Transverse colon (tissue), 3 donors: ENCODE measurements at regions not wholly inside any gene's neighbourhood (a gene's known extent, or its start where the extent isn't known, plus 50 kb on each side); places are given as distances from the start of the nearest gene placed in this dataset.

Experiments
- EP300 ChIP-seq: sonication (generic); formaldehyde crosslinking; IDR thresholded peaks from one replicate; pipeline ENCODE4 v1.6.1; 2017; ENCODE audit warnings: antibody characterized with exemption, low read depth
- POLR2A ChIP-seq: fragments of 450-650 bp; IDR thresholded peaks from one replicate; pipeline ENCODE4 v1.6.1; 2016; ENCODE audit warnings: antibody characterized with exemption, mild to moderate bottlenecking, moderate library complexity
- TF ChIP-seq, protein P1 (sequence below), 5 experiments: fragments of 200-600 bp in 3 of 5; fragments of 450-650 bp in 2 of 5; sonication (generic) in 3 of 5; IDR thresholded peaks; 1 replicate in 2 of 5; 2 replicates in 3 of 5; pipeline ENCODE4 v1.5.1; 2016 to 2017; ENCODE audit warnings: antibody characterized with exemption in 5 of 5, inconsistent platforms in 3 of 5, mild to moderate bottlenecking in 2 of 5, moderate library complexity in 1 of 5

DNA sequence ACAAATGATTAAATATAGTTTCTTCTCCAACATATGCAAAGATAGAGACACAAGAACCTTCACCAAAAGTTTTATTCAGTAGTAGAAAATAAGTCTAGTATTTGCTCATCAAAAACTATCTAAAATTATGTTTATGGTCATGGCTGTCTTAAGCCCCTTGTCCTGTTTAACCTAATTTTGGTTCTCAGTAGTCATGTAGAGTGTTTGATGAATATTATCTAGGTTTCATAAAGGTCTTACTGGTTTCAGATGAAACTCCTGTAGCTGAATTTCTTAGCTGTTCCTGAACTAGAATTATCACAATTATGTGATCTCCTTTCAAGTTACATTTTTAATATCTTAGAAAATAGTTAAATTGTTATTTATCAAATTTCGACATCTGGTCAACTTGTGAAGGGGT lies 228.0 kb upstream of the SPHKAP start:
- TF ChIP-seq EP300, result no peak
- TF ChIP-seq, protein P1, sequence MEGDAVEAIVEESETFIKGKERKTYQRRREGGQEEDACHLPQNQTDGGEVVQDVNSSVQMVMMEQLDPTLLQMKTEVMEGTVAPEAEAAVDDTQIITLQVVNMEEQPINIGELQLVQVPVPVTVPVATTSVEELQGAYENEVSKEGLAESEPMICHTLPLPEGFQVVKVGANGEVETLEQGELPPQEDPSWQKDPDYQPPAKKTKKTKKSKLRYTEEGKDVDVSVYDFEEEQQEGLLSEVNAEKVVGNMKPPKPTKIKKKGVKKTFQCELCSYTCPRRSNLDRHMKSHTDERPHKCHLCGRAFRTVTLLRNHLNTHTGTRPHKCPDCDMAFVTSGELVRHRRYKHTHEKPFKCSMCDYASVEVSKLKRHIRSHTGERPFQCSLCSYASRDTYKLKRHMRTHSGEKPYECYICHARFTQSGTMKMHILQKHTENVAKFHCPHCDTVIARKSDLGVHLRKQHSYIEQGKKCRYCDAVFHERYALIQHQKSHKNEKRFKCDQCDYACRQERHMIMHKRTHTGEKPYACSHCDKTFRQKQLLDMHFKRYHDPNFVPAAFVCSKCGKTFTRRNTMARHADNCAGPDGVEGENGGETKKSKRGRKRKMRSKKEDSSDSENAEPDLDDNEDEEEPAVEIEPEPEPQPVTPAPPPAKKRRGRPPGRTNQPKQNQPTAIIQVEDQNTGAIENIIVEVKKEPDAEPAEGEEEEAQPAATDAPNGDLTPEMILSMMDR (IDR thresholded peaks at IDR 0.05), result no peak
- no peak for TF ChIP-seq POLR2A
